ENCODE measurements at regions not wholly inside any gene's neighbourhood (a gene's known extent, or its start where the extent isn't known, plus 50 kb on each side); places are given as distances from the start of the nearest gene placed in this dataset.

DNA sequence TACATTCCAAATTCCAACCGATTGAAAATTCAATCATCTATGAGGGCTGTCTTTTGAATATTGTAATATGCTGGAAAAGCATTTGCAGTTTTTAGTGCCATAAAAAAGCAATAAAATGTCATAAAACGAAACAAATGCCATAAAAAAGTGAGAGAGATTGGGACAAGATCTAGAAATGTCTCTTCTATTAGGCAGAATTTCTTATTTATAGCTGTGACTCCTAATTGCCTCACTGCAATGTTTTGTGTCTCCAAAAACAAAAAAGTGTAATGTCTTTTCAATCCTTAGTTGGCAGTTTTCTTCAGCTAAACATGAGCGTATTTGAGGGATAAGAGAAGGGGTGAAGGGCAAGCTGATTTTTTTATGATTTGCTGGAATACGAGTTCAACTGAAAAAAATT lies 153.9 kb downstream of the NAF1 start:
- no peak overlapping the region for H3K4me3 ChIP-seq
- H3K27ac Mint-ChIP-seq = no peak overlapping the region
- H3K36me3 ChIP-seq = no peaks in the 10 kb centered on the region
- no peaks in the 10 kb centered on the region for H4K20me1 ChIP-seq (ENCODE audit: low read depth)
- no peaks in the 10 kb centered on the region for H3K9me3 ChIP-seq (ENCODE audit: low read depth)
- H3K27me3 Mint-ChIP-seq (ENCODE audit: insufficient read depth, low read depth) = no peaks in the 10 kb centered on the region
- H3K36me3 Mint-ChIP-seq = no peaks in the 10 kb centered on the region
- H3K27me3 ChIP-seq = no peaks in the 10 kb centered on the region
- H2AFZ ChIP-seq (replicated peaks) = no peak overlapping the region
- H3K27ac ChIP-seq = no peak overlapping the region
- no peak overlapping the region for H3K4me2 ChIP-seq
- H3K4me3 Mint-ChIP-seq = no peak overlapping the region
- no peak overlapping the region for H3K9ac ChIP-seq
- H3K79me2 ChIP-seq (ENCODE audit: low read depth) = no peaks in the 10 kb centered on the region
- TF ChIP-seq EZH2phosphoT487 (IDR thresholded peaks at IDR 0.05) (no peak), EZH2 (IDR thresholded peaks at IDR 0.05) (no peak)
- TF ChIP-seq, protein P1, sequence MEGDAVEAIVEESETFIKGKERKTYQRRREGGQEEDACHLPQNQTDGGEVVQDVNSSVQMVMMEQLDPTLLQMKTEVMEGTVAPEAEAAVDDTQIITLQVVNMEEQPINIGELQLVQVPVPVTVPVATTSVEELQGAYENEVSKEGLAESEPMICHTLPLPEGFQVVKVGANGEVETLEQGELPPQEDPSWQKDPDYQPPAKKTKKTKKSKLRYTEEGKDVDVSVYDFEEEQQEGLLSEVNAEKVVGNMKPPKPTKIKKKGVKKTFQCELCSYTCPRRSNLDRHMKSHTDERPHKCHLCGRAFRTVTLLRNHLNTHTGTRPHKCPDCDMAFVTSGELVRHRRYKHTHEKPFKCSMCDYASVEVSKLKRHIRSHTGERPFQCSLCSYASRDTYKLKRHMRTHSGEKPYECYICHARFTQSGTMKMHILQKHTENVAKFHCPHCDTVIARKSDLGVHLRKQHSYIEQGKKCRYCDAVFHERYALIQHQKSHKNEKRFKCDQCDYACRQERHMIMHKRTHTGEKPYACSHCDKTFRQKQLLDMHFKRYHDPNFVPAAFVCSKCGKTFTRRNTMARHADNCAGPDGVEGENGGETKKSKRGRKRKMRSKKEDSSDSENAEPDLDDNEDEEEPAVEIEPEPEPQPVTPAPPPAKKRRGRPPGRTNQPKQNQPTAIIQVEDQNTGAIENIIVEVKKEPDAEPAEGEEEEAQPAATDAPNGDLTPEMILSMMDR (IDR thresholded peaks at IDR 0.05) = no peak
- no peak for DNase-seq (ENCODE audit: low spot score)
- H3F3A ChIP-seq (ENCODE audit: low read depth) = no peaks in the 10 kb centered on the region
- no peaks in the 10 kb centered on the region for H3K4me1 Mint-ChIP-seq
- no peaks in the 10 kb centered on the region for H3K9me3 Mint-ChIP-seq
- H3K4me1 ChIP-seq = no peaks in the 10 kb centered on the region

DNA sequence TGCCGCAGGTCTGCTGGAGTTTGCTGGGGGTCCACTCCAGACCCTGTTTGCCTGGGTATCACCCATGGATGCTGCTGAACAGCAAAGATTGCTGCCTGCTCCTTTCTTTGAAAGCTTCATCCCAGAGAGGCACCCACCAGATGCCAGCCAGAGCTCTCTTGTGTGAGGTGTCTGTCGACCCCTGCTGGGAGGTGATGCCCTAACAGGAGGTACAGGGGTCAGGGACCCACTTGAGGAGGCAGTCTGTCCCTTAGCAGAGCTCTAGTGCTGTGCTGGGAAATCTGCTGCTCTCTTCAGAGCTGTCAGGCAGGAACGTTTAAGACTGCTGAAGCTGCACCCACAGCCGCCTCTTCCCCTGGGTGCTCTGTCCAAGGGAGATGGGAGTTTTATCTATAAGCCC lies 162.7 kb downstream of the NAF1 start:
- TF ChIP-seq EZH2phosphoT487 (IDR thresholded peaks at IDR 0.05) (no peak), EZH2 (IDR thresholded peaks at IDR 0.05) (no peak)
- TF ChIP-seq, protein P1 (IDR thresholded peaks at IDR 0.05) = no peak
- Mint-ChIP-seq H3K36me3 (no peaks in the 10 kb centered on the region), H3K27me3 (ENCODE audit: insufficient read depth, low read depth) (no peaks in the 10 kb centered on the region), H3K9me3 (peaks cover 10% of the 10 kb centered on the region), H3K4me3 (no peak overlapping the region), H3K27ac (no peak overlapping the region), H3K4me1 (no peaks in the 10 kb centered on the region)
- Histone ChIP-seq H3F3A (ENCODE audit: low read depth) (no peaks in the 10 kb centered on the region), H3K9ac (no peak overlapping the region), H3K4me3 (no peak overlapping the region), H3K36me3 (no peaks in the 10 kb centered on the region), H2AFZ (replicated peaks) (peak overlapping the region; percentile 17), H3K4me2 (no peak overlapping the region), H3K27me3 (no peaks in the 10 kb centered on the region), H3K4me1 (no peaks in the 10 kb centered on the region), H3K27ac (no peak overlapping the region), H4K20me1 (ENCODE audit: low read depth) (no peaks in the 10 kb centered on the region), H3K79me2 (ENCODE audit: low read depth) (no peaks in the 10 kb centered on the region), H3K9me3 (ENCODE audit: low read depth) (no peaks in the 10 kb centered on the region)
- DNase-seq (ENCODE audit: low spot score) = no peak

DNA sequence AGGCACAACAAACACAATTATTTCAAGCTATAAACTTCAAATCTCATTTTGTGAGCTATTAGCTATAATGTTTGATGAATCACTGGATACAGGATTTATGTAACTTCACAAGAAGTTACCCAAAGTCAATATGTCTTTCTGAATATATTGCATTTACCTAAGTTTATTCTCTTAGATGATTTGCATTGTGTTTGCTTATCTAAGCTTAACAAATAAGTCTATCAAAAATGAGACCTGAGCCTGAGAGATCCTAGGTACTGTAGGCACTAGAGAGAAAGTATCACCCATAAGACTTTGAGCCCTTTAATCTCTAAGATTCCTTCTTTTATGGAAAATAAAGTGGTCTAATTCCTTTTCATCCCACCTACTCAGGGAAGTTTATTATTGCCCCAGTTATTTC lies 178.2 kb downstream of the NAF1 start:
- no peaks in the 10 kb centered on the region for H3K9me3 Mint-ChIP-seq
- no peak overlapping the region for H3K4me2 ChIP-seq
- H3K36me3 ChIP-seq = no peaks in the 10 kb centered on the region
- no peak overlapping the region for H3K27ac Mint-ChIP-seq
- H3K4me3 Mint-ChIP-seq = no peak overlapping the region
- H3K9me3 ChIP-seq (ENCODE audit: low read depth) = no peaks in the 10 kb centered on the region
- H3K36me3 Mint-ChIP-seq = no peaks in the 10 kb centered on the region
- peaks cover 2% of the 10 kb centered on the region for H3K27me3 Mint-ChIP-seq (ENCODE audit: insufficient read depth, low read depth)
- H3K27ac ChIP-seq = no peak overlapping the region
- no peaks in the 10 kb centered on the region for H3K27me3 ChIP-seq
- H3F3A ChIP-seq (ENCODE audit: low read depth) = no peaks in the 10 kb centered on the region
- no peaks in the 10 kb centered on the region for H4K20me1 ChIP-seq (ENCODE audit: low read depth)
- H3K4me3 ChIP-seq = no peak overlapping the region
- no peak overlapping the region for H3K9ac ChIP-seq
- peaks cover 19% of the 10 kb centered on the region for H3K4me1 ChIP-seq
- peaks cover 32% of the 10 kb centered on the region for H3K4me1 Mint-ChIP-seq
- no peak for TF ChIP-seq EZH2 (IDR thresholded peaks at IDR 0.05)
- TF ChIP-seq, protein P1 (IDR thresholded peaks at IDR 0.05) = no peak
- no peak for TF ChIP-seq EZH2phosphoT487 (IDR thresholded peaks at IDR 0.05)
- H2AFZ ChIP-seq (replicated peaks) = no peak overlapping the region
- DNase-seq (ENCODE audit: low spot score) = no peak
- no peaks in the 10 kb centered on the region for H3K79me2 ChIP-seq (ENCODE audit: low read depth)
